GM11168 (cell line): ENCODE measurements at regions not wholly inside any gene's neighbourhood (a gene's known extent, or its start where the extent isn't known, plus 50 kb on each side); places are given as distances from the start of the nearest gene placed in this dataset.
"Not testable (repeated sequence)": the region's sequence is repeated elsewhere in the genome, so short reads cannot be mapped to it uniquely, and the experiment has no call there.

Source experiments
- in situ Hi-C: fragments of 300-500 bp; cut with MboI; formaldehyde crosslinking; loops from one replicate; pipeline ENCODE4 v1.12.0; 2022; ENCODE audit warnings: low sequenced_read_pairs; ENCODE audit not compliant: unreplicated experiment

DNA sequence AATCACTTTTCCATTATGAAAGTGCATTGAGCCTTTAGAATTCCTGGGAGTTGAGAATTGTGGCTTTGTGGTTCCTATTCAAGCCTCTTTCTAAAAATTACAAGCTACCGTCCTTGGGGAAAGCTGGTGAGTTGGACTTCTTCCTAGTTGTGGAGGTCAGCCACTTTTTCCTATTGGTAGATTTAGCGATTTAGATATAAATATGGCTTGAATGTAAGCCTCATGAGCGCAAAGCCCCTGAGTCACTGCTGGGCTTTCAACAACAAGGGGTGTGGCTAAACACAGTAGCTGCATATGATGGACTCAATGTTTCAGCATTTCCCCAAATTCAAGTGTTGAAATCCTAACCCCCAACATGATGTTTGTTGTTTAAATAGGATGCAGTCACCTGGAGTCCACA lies 150.0 kb upstream of the IGFBP3 start:
- in situ Hi-C loops: no loop called here

DNA sequence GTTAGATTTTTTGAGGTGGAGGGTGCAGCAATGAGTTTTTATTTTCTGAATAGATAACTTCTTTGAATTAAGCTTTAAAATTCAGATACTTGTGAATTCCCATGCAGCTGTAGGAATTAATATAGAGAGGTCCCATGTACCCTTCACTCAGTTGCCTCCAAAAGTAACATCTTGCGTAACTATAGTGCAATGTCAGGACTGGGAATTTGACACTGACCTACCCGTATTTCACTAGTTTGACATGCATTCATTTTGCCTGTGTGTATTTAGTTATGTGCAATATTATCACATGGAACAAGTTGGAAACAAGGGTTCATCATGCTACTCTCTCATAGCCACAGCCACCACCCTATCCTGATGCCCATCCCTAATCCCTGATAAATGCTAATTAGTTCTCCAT lies 147.1 kb upstream of the IGFBP3 start:
- in situ Hi-C loops: no loop called here

DNA sequence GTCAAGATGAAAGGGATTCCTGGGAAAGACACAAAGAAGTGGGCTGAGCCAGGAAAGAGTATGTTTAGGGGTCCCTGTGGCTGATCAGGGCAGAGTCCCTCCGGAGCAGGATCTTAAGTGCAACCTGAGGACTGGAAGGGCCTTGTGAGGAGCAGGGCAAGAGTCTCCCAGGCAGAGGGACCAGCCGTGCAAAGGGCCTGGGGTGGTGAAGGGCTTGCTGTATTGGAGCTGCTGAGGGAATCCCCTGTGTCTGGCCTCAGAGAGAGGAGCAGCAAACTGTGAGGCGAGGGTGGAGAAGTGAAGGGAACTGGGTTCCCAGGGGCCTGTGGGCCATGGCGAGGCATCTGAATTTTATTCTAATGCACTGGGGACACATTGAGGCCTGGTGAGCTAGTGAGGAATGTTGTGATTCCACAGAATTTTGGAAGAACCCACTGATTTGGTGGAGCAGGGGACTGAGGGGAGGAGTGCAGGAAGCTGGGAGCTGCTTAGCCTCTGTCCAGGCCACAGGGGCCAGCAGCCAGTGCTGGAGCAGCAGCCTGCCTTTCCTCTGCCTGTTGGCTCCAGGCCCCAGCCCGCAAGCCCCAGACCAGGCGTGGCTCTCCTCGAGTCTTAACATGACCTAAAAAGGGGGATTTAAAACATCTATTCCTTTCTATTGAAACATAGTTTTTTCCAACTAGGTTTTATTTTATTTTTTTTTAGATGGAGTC lies 138.4 kb upstream of the IGFBP3 start:
- in situ Hi-C loops: no loop called here

DNA sequence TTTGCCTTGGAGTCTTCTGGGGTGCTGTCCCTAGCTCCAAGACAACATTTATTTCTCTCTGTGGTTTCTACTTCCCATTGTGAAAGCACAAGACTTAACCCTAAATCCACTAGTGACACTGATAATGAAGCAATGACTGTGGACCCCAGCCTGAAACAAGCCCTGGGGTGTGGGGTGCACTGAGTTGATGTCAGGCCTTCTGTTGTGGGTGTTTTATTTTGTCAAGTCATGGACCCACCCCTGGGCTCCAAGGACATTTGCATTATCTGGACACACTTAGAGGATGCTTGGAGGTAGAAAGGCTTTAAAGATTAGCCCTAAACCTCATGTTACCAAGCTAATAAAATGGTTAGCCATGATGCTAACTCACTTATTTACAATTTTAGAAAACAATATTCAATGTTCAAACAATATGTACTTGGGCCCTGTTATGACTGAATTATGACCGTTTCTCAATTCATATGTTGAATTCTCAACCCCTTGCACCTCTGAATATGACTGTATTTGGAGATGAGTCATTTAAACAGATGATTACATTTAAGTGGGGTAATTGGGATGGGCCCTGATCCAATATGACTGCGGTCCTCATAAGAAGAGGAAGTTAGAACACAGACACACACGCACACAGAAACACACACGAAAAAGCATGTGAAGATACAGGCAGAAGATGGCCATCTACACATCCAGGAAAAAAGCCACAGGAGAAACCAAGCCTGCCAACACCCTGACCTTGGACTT lies 137.2 kb upstream of the IGFBP3 start:
- in situ Hi-C loops: no loop called here

DNA sequence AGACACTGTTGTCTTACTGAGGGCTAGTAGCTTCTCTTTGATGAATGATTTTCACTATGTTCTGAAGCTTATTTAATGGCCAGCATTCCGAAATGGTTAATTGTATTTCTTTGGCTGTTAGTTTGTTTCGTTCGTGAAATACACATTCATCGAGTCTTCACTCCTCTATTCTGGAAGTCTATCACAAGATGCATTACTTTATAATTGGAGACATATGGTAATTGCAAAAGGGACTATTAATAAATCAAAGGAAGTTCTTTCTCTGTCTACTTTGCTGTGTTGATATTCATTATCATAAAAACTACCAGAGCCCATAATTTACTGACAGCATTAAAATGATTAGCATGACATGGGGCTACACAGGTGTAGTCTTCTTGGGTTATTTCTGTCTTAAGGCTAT lies 133.8 kb upstream of the IGFBP3 start:
- in situ Hi-C loops: no loop called here

DNA sequence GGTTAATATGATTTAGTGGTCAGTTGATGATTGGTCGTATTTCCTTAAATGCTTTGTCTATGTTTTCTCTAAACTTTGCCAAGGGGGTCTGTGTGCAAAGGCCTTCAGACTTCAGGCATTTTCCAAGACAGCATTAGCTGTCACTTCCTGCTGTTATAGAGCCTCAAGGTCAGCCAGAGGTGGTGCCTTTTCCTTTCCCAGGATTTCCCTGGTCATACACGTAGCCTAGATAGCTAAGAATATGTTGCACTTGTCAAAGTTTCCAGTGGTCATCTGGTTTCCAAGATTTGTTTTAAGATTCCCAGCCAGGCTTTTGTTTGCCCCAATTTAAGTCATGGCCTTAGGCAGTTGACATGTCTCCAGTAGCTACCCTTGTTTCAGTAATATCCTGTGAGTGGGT lies 133.2 kb upstream of the IGFBP3 start:
- in situ Hi-C loops: no loop called here

DNA sequence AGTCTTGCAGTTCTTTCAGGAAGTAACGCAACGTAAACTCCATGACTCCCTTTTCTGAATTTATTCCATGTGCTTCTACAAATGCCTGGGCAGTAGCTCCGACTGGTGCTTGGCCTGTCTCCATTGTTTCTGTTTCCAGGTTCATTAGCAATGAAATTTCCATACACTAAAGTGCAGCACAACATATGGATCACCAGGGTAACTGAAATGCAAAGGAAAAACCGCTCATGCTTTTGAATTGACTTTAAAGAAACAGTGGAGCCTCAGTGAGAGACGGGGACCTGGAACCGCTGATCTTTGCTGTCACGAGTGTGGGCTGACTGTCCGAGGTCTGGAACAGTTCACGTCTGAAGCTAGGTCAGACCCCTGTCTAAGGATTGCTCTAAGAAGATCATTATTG lies 126.5 kb upstream of the IGFBP3 start:
- in situ Hi-C loops: no loop called here

DNA sequence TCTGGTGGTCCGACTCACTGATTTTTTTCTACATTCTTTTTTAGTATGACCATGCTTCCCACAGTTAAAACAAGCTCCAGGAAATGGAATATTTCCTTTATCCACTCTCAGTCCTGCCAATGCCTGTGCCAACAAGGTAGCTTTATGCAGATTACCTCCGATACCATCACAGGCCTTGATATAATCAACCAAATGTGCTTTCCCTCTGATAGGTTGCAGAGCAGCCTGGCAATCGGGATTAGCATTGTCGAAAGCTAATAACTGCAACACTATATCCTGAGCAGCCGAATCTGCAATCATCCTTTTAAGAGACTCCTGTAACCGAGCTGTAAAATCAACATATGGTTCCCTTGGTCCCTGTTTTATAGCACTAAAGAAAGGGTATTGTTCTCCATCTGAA lies 122.3 kb upstream of the IGFBP3 start:
- in situ Hi-C loops: not testable (repeated sequence)

DNA sequence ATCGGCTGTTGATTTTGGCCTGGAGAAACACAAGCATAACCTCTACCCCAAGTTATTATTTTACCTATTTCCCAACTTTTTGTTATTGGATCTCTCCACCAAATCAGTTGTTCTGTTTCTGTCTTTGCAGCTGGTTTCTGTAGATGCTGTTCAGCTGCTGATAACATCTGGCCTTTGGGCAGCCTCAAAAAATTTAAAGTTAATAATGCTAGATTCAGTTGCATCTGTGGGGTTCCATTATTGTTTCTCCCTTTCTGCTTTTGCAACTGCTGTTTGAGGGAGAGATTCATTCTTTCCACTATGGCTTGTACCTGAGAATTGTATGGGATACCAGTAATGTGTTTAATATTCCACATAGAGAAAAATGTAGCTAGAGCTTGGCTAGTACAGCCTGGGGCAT lies 118.7 kb upstream of the IGFBP3 start:
- in situ Hi-C loops: not testable (repeated sequence)

DNA sequence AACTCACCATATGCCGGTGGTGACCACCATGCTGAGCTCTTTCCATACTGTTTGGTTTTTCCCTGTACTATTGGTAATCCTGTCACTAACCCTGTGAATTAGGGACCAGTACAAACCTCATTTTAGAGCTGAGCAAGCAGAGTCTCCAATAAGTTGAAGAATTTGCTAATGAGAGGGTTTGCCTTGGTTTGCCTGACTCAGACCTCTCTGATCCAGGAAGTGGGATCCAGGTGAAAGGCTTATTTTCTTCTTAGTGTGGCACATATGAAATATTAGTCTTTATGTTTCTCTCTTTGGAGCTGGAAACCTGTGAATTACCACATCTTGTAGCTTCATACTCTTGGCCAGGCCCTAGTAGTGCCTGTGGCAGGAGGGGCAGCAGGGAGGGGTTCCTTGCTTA lies 114.1 kb upstream of the IGFBP3 start:
- in situ Hi-C loops: no loop called here

DNA sequence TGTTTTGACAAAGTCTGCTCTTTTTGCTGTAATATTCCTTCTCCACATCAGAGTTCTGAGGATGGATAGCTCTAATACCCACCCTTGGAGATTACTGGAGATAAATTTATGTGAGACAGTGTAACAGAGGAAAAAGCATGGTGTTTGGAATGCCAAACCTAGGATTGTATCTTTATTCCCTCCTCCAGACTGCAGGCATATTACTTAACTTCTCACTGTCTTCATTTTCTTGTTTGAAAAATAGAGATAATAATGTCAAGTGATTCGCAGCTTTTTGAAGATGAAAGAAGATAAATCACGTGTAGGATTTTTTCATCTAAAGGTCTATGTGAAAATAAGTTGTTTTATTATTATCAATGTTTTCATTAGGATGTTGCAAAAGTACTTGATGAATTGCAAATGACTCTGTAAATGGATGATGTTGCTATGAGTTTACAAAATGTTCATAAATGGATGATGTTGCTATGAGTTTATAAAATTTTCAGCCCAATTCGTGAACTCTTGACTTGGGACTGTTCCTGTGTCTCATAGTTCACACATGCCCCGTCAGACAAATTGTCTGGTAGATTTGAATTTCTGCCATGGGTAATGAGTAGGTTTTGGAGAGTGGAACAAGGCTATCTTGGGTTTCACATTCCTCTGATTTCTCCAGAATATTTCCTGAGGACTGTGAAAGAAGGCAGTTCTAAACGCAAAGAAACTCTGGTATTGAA lies 113.1 kb upstream of the IGFBP3 start:
- in situ Hi-C loops: no loop called here

DNA sequence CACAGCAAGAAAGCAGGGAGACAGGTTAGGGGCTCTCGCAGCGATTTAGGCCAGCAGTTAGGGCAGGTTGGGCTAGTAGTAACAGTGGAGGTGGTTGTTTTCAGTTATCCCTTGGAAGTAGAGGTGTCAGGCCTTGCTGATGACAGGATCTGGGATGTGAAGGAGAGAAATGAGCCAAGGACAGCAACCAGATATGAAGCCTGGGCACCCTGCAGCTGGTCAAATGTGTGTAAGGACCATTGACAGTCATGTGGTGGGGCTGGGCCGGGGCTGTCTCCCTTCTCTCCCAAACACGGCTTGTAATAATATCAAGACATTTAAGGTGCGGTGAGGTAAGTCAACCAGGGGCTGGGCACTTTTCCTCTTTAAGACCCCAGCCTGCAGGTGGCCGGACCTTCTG lies 112.5 kb upstream of the IGFBP3 start:
- in situ Hi-C loops: no loop called here

DNA sequence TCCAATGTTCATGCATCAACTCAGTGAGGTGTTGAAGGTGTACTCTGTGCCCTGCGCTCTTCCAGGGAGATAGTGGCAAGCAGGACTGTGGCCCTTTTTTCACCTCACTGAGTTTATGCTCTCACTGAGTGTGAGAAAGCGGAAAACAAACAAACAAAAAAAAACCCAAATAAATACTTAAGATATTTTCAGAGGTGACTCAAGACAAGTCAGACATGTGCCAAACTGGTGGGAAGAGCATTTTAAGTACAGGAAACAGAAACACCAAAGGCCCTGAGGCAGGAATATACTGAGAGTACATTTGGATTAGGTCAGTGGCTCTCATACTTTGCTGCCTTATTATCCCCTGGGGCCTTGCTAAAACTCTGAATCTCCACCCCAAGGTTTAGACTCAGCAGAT lies 111.9 kb upstream of the IGFBP3 start:
- in situ Hi-C loops: no loop called here

DNA sequence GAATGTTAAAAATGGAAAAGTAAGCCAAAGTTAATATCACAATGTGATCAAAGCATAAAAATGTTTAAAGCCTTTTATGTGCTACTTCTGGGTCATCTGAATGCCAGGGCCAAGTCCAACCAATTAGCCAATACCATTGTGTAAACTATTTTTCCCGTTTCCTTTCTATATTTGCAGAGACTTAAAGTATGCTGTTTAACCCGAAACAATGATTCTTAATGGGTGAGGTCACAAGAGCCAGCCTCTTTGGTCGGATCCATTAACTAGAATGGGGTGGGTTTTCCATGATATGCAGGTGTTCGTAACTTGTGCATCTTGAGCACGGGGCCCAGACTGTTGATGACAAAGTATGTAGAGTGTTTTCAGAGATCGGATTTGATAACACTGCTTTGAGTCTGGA lies 111.3 kb upstream of the IGFBP3 start:
- in situ Hi-C loops: no loop called here

DNA sequence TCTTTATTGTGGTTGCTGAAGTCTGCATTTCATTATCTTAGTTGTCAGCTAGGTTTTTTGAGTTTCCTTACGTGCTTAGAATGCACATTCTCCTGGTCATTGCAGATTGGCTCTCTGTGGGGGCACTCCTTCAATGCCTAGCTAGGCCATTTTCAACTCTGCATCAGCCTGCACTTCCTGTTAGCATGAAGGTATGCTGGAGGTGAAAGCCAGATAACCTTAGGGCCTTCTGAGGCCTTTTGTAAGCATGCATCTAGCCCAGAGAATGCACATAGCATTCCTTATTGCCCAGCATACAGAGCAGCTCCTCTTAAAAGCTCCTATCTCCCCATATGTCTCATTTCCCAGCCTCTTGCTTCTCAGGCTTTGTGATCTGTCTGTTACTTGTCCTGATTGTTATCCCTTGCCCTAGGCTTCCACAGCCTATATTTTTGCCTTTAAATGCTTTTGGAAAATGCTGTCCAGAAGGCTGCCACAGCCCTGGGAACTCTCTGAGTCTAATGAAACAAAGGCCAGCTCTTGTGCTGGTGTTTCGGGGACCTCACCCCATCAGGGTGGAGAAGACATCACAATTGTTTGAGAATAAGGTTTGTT lies 108.1 kb upstream of the IGFBP3 start:
- in situ Hi-C loops: no loop called here

DNA sequence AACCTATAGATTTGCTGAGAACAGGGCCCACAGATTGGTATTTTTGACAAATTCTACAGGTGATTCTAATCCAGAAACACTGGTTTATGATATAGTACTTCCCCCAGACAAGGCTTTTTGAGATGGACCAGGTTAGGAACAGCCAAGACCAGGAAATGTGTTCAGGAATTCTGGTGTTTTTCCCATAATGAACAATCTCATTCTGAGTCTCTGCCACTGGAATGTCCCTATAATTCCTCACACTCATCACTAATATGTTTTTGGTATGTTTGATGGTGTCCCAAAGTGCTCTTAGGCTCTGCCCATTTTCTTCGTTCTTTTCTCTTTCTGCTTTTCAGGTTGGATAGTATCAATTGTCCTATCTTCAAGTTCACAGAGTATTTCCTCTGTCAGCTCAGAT lies 107.2 kb upstream of the IGFBP3 start:
- in situ Hi-C loops: no loop called here

DNA sequence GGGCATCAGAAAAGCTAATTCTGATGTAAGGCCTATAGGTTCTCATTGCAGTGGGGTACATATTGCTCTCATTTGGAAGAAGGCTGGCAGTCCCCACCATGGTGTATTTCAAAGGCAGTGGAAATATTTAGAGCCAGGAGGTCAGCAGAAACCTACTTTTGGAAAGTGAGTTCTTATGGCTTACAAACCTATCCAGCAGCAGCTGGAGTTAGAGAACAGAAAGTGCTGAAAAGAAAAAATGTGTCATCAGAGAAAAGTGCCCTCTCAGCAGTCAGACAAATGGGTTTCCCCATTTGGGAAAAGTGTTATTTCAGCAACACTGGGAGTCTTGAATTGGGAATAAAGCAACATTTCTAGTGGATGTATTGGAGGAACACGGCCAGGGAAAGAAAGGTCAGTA lies 105.7 kb upstream of the IGFBP3 start:
- in situ Hi-C loops: no loop called here

DNA sequence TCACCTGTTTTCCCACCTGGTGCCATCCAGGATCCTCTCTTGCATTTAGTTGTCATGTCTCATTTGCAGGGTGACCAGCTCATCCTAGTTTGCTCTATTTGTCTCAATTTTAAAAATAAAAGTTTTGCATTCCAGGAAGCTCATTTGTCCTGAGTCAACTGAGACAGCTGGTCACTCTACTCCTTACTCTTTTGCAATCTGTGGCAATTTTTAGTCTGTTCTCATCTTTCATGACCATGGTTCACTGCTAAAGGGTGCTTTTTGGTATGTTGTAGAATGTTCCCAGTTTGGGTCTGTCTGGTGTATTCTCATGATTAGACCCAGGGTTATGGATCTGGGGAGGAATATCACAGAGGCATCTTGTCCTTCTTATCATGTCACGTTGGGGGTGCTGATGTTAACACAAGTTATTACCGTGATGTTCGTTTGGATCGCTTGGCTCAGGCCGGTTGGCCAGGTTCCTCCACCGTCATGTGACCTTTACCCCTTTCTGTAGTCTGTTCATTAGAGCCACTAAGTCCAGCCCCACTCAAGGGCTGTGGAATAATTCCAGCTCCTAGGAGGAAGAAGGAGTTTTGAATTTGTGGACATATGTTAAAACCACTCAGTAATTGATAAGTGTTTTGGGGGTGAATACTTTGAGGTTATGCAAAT lies 103.3 kb upstream of the IGFBP3 start:
- in situ Hi-C loops: no loop called here

DNA sequence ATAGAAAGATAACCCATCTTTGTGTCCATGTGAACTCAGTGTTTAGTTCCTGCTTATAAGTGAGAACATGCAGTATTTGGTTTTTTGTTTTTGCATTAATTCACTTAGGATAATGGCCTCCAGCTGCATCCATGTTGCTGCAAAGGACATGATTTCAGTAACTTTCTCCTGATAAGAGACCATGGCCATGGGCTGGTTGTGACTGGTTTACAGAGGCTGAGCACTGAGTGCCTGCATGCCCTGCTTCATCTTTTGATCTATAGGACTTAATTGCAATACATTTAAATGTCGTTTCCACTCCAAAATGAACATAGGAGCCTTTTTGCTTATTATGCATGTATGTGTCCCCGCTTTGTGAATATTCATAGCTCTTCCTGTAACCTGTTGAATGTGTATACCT lies 101.3 kb upstream of the IGFBP3 start:
- in situ Hi-C loops: no loop called here

DNA sequence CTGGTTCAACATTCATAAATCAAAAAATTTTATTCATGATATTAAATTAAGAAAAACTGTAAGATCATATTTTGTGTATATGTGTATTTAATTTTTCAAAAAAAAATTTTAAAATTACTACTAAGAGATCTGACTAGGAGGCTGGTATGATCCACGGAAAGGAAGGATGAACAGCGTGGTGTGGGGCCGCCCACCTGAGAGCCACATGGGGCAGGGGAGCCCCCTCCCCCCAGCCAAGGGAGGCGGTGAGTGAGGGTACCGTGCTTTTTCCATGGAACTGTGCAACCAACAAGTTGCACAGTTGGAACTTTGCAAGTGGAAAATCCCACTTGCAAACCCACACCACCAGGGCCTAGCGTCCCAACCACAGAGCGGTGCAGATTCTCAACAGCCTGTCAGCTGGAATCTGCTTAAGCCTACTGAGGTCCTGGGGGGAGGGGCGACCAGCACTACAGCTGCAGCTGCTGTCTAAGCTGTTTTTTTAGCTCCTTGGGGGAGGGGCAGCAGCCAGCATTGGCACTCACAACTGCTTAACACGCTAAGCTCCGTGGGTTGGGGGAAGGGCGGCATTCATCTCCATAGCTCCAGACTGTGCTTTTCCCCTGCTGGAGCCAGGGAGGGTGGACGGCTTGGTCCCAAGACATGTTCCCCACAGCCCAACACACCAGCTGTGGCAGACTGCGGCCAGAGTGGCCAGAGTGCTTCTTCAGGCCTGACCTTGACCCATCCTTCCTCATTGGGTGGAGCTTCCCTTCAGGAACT lies 94.2 kb upstream of the IGFBP3 start:
- in situ Hi-C loops: no loop called here
